ENCODE measurements at regions not wholly inside any gene's neighbourhood (a gene's known extent, or its start where the extent isn't known, plus 50 kb on each side); places are given as distances from the start of the nearest gene placed in this dataset.

- H3K4me3 ChIP-seq (ENCODE audit: low read depth, low read length) = no peak overlapping the region
- TF ChIP-seq, protein P1, sequence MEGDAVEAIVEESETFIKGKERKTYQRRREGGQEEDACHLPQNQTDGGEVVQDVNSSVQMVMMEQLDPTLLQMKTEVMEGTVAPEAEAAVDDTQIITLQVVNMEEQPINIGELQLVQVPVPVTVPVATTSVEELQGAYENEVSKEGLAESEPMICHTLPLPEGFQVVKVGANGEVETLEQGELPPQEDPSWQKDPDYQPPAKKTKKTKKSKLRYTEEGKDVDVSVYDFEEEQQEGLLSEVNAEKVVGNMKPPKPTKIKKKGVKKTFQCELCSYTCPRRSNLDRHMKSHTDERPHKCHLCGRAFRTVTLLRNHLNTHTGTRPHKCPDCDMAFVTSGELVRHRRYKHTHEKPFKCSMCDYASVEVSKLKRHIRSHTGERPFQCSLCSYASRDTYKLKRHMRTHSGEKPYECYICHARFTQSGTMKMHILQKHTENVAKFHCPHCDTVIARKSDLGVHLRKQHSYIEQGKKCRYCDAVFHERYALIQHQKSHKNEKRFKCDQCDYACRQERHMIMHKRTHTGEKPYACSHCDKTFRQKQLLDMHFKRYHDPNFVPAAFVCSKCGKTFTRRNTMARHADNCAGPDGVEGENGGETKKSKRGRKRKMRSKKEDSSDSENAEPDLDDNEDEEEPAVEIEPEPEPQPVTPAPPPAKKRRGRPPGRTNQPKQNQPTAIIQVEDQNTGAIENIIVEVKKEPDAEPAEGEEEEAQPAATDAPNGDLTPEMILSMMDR (IDR thresholded peaks at IDR 0.05; ENCODE audit: insufficient read depth, low read depth, low read length) = no peak
- ChIA-PET CTCF (no interaction called here), POLR2A (no interaction called here)
- no peaks in the 10 kb centered on the region for H3K36me3 ChIP-seq (ENCODE audit: control insufficient read depth, insufficient read depth, low read length)
- no peak for DNase-seq (ENCODE audit: low read depth)
- no peaks in the 10 kb centered on the region for H3K27me3 ChIP-seq (ENCODE audit: control insufficient read depth, insufficient read depth, low read length)
Measured at GRCh38 chr7:15753887-15754579, 67.5 kb upstream of the MEOX2 start.

GRCh38 chr7:15752377-15752776 is 65.9 kb upstream of the MEOX2 start:
- CTCF ChIA-PET = no interaction called here
- POLR2A ChIA-PET = no interaction called here
- Histone ChIP-seq H3K36me3 (ENCODE audit: control insufficient read depth, insufficient read depth, low read length) (no peaks in the 10 kb centered on the region), H3K4me3 (ENCODE audit: low read depth, low read length) (no peak overlapping the region), H3K27me3 (ENCODE audit: control insufficient read depth, insufficient read depth, low read length) (no peaks in the 10 kb centered on the region)
- TF ChIP-seq, protein P1 (IDR thresholded peaks at IDR 0.05; ENCODE audit: insufficient read depth, low read depth, low read length) = no peak
- no peak for DNase-seq (ENCODE audit: low read depth)

DNA sequence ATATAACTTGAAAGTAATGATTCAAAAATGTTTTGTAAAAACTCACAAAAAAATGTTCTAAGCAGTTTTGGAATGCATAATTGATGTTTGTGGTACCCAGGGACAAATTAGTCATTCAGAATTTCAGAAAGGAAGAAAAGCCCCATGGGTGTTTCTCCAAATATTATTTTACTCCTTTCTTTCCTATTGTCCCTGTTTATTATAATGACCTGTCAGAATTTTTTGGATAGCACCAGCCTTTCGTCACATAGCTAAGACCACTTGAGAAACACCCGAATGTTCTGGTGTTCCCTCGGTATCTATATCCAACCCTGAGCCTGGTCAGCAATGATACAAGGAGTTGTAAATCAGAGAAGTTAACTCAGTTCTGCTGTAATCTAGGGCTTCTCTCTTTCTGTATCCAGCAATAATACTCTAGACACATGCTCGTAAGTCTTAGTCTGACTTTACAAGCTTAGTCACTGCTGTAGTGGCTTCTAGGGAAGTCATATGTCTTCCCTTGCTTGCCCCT is 64.8 kb upstream of the MEOX2 start:
- TF ChIP-seq, protein P1 (IDR thresholded peaks at IDR 0.05; ENCODE audit: insufficient read depth, low read depth, low read length) = no peak

DNA sequence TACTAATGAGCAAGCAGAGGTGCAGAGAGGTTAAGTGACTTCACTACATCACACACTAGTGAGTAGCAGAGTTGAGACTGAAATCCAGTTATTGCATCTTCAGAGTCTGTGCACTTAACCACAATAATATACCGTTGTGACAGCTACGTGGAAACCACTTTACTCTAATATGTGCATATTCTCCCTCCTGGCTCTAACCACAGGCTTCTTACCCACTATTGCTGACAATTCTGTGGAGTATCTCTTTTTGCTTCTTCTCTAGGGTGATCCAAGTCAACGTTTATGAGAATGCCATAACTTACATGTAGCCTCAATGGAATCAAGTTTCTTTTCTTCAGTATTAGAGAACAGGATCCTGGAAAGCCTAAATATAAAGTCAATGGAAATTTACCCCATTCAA is 64.2 kb upstream of the MEOX2 start:
- TF ChIP-seq, protein P1 (IDR thresholded peaks at IDR 0.05; ENCODE audit: insufficient read depth, low read depth, low read length) = no peak
- Histone ChIP-seq H3K4me3 (ENCODE audit: low read depth, low read length) (no peak overlapping the region), H3K36me3 (ENCODE audit: control insufficient read depth, insufficient read depth, low read length) (no peaks in the 10 kb centered on the region), H3K27me3 (ENCODE audit: control insufficient read depth, insufficient read depth, low read length) (no peaks in the 10 kb centered on the region)
- ChIA-PET CTCF (interaction anchor here (1.1 kb wide), 1 partner anchor 29 kb away, joined by 4 read pairs; no protein-coding TSS in a partner anchor), POLR2A (no interaction called here)
- DNase-seq (ENCODE audit: low read depth) = no peak

More for the DNA sequence above, 64.8 kb upstream of the MEOX2 start:
- Histone ChIP-seq H3K4me3 (ENCODE audit: low read depth, low read length) (no peak overlapping the region), H3K27me3 (ENCODE audit: control insufficient read depth, insufficient read depth, low read length) (no peaks in the 10 kb centered on the region), H3K36me3 (ENCODE audit: control insufficient read depth, insufficient read depth, low read length) (no peaks in the 10 kb centered on the region)
- ChIA-PET POLR2A (no interaction called here), CTCF (interaction anchor here (1.1 kb wide), 1 partner anchor 30 kb away, joined by 4 read pairs; no protein-coding TSS in a partner anchor)
- peak; percentile 32 for DNase-seq (ENCODE audit: low read depth)

GRCh38 chr7:15749631-15750030 is 63.1 kb upstream of the MEOX2 start:
- no peaks in the 10 kb centered on the region for H3K27me3 ChIP-seq (ENCODE audit: control insufficient read depth, insufficient read depth, low read length)
- DNase-seq (ENCODE audit: low read depth) = no peak
- H3K36me3 ChIP-seq (ENCODE audit: control insufficient read depth, insufficient read depth, low read length) = no peaks in the 10 kb centered on the region
- TF ChIP-seq, protein P1 (IDR thresholded peaks at IDR 0.05; ENCODE audit: insufficient read depth, low read depth, low read length) = no peak
- H3K4me3 ChIP-seq (ENCODE audit: low read depth, low read length) = no peak overlapping the region
- ChIA-PET CTCF (no interaction called here), POLR2A (no interaction called here)
